ENCODE measurements at regions not wholly inside any gene's neighbourhood (a gene's known extent, or its start where the extent isn't known, plus 50 kb on each side); places are given as distances from the start of the nearest gene placed in this dataset.
"Not testable (repeated sequence)": the region's sequence is repeated elsewhere in the genome, so short reads cannot be mapped to it uniquely, and the experiment has no call there.

- no peak for ATAC-seq (replicated peaks in 6 of 8)
- WGBS, 10 experiments: 17 to 95% (median 61%) methylated on average over 1 to 5 of the region's 5 CpGs; no CpG with 5 or more reads in 1 of the 10 experiments
- in situ Hi-C loops (cut with MboI; ENCODE audit: low pct_unique_long_range_greater_than_20kb in 2 of 9, low sequenced_read_pairs in 9 of 9, unreplicated experiment in 9 of 9): no loop called here
- H3K4me3 ChIP-seq: no peak overlapping the region
- peaks cover 0 to 2% of the 10 kb centered on the region in 2 donors for H3K4me1 ChIP-seq (replicated peaks in 1 of 2)
- no peak overlapping the region for H3K27ac ChIP-seq
Measured at GRCh38 chr4:38526412-38526811, 137.6 kb upstream of the KLF3 start.

DNA sequence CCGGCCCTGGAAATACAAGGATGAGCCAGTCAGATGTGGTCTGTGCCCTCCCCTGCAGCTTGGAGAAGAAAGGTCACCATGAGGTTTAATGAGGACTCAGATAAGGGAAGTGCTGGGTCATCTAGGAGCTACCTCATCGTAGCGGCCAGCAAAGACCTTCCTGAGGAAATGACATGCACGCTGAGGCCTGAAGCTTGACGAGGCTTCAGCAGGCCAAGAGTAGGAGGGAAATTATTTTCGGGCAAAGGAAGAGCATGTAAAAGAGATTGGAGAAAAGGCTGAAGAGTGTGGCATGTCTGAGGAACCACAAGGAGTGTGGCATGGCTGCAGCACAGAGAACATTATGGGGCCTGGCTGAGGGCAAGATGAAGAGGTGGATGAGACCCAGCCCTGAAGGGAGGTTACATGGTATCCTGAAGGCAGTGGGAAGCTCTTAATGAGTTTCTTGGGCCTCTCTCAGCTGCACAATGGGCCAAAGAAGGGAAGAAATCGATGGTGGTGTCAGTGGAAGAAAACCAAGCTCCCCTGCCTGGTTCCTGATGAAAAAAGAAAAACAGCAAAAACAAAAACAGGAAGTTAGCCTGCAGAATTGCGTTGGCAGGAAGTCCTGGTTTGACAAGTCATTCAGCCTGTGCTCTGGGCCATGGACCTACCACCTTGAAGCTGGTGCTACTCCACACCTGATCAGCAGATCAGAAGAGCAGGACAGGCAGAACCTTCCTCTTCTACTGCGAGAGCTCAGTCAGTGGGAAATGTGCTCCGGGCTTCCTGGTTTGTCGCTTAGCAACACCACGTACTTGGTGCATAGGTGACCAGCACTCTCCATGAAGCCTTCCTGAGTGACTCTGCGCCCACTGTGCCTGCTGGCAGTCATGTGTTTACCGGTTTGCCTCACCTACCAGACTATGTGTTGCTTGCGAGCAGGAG lies 134.5 kb upstream of the KLF3 start:
- in situ Hi-C loops (cut with MboI; ENCODE audit: low pct_unique_long_range_greater_than_20kb in 2 of 9, low sequenced_read_pairs in 9 of 9, unreplicated experiment in 9 of 9): no loop called here
- peaks cover 0 to 13% of the 10 kb centered on the region in 2 donors for H3K4me1 ChIP-seq (replicated peaks in 1 of 2)
- ATAC-seq (replicated peaks in 6 of 8): peak in 2 of 8 experiments; percentile 25 to 36
- 59 to 100% (median 86%) methylated on average over 1 to 13 of the region's 15 CpGs for WGBS, 10 experiments
- H3K27ac ChIP-seq: no peak overlapping the region
- H3K4me3 ChIP-seq: no peak overlapping the region

GRCh38 chr4:38530486-38530885 lies 133.5 kb upstream of the KLF3 start:
- WGBS, 10 experiments: 17 to 100% (median 59%) methylated on average over 1 of the region's 1 CpG; no CpG with 5 or more reads in 2 of the 10 experiments
- ATAC-seq (replicated peaks in 6 of 8): no peak
- Histone ChIP-seq H3K4me3 (no peak overlapping the region), H3K4me1 (replicated peaks in 1 of 2) (peaks cover 0 to 13% of the 10 kb centered on the region in 2 donors), H3K27ac (no peak overlapping the region)
- in situ Hi-C loops (cut with MboI; ENCODE audit: low pct_unique_long_range_greater_than_20kb in 2 of 9, low sequenced_read_pairs in 9 of 9, unreplicated experiment in 9 of 9): no loop called here

DNA sequence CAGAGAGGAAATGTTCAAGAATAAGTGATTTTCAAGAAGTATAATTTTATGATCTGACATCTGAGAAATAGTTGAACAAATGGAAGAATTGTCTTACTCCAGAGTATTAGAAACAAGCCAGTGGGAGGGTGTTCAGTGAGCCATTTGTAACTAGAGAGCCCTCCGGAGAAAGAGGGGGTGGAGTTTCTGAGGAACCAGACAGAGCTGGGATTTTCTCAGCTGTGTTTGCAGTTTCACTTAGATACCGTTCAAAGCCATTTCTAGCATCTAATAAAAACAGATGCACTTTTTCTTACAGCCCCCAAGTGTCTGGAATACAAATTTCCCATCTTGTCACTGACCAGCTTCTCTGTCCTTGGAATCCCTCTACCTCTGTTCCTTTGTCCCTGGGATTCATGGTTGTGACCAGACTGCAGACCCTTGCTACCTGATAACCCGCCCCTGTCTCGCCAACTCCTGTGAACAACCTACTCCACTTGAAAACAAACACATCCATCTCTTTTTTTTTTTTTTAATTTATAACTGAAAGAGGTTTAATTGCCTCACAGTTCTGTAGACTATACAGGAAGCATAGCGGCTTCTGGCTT lies 132.8 kb upstream of the KLF3 start:
- Histone ChIP-seq H3K4me1 (replicated peaks in 1 of 2) (peaks cover 0 to 13% of the 10 kb centered on the region in 2 donors), H3K4me3 (no peak overlapping the region), H3K27ac (no peak overlapping the region)
- 40 to 70% (median 63%) methylated on average over 2 to 5 of the region's 5 CpGs; no CpG with 5 or more reads in 2 of the 10 experiments for WGBS, 10 experiments
- in situ Hi-C loops (cut with MboI; ENCODE audit: low pct_unique_long_range_greater_than_20kb in 2 of 9, low sequenced_read_pairs in 9 of 9, unreplicated experiment in 9 of 9): no loop called here
- ATAC-seq (replicated peaks in 6 of 8): peak; percentile 62 to 93 (median 74)

DNA sequence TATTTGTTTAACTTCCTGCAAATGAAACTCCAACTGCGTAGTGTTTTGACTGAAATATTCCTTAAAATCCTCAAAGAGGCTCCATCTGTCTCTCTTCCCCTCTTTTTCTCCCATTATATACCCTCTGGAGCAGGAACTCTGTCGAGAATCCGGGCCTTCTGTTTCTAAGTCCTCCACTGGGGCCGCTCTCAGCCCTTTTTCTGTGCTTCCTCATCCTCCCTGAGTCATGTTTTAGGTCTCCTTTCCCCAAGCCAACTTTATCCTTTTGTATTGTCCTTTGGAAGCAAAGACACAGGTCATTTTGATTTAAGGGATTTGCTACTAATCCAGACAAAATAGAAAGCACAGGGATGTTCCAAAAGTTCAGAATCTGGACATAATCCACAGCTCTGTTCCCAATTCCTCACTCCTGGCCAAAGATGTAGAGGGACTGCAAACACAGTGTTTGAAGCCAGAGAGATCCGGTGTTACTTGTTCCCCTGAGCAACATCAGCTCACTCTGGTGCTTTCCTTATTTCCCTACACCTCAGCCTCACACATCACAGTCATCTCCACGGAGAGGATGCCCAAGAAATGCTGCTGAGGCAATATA lies 131.0 kb upstream of the KLF3 start:
- ATAC-seq (replicated peaks in 6 of 8): peak in 1 of 8 experiments; percentile 48
- Histone ChIP-seq H3K4me1 (replicated peaks in 1 of 2) (peaks cover 0 to 13% of the 10 kb centered on the region in 2 donors), H3K27ac (no peak overlapping the region), H3K4me3 (no peak overlapping the region)
- in situ Hi-C loops (cut with MboI; ENCODE audit: low pct_unique_long_range_greater_than_20kb in 2 of 9, low sequenced_read_pairs in 9 of 9, unreplicated experiment in 9 of 9): no loop called here
- 27 to 100% (median 82%) methylated on average over 1 to 6 of the region's 6 CpGs for WGBS, 10 experiments

DNA sequence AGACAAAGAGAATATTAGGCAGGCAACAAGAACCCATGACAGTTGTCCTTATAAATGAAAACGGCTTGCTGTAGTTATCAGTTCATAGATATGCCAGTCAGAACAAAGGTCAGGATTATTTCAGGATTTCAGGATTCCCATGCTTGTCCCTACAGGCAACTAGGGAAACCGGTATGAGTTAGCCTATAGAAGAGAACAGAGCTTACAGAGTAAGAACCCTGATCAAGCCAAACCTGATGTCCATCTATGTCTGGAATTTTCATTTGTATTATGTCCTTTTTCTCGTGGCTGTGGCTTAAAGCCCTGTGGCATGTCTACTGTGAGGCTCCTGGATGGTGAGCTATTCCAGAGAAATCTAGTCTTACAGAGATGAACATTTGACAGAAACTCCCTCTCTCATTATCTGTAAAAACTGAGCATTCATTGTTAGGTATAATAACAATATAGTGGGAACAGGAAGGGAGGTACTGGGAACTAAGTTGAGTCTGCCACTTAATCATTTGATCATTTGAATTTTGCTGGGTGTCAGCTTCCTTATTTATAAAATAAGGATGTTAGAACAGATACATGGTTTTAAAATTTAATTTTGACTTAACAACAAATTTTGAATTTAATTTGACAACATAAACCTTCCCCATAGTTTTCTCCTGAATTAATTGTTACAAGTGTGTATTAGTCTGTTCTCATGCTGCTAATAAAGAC lies 129.5 kb upstream of the KLF3 start:
- in situ Hi-C loops (cut with MboI; ENCODE audit: low pct_unique_long_range_greater_than_20kb in 2 of 9, low sequenced_read_pairs in 9 of 9, unreplicated experiment in 9 of 9): no loop called here

GRCh38 chr4:38535071-38535470 lies 128.9 kb upstream of the KLF3 start:
- in situ Hi-C loops (cut with MboI; ENCODE audit: low pct_unique_long_range_greater_than_20kb in 2 of 9, low sequenced_read_pairs in 9 of 9, unreplicated experiment in 9 of 9); H3K4me3 ChIP-seq; H3K27ac ChIP-seq; ATAC-seq (replicated peaks in 6 of 8): not testable (repeated sequence)
- 50 to 100% (median 100%) methylated on average over 1 of the region's 1 CpG; no CpG with 5 or more reads in 7 of the 10 experiments for WGBS, 10 experiments
- peaks cover 0 to 13% of the 10 kb centered on the region in 2 donors for H3K4me1 ChIP-seq (replicated peaks in 1 of 2)

More for the DNA sequence above, 129.5 kb upstream of the KLF3 start:
- WGBS, 10 experiments: 24 to 95% (median 71%) methylated on average over 1 to 3 of the region's 3 CpGs
- no peak for ATAC-seq (replicated peaks in 6 of 8)
- Histone ChIP-seq H3K4me3 (no peak overlapping the region), H3K27ac (no peak overlapping the region), H3K4me1 (replicated peaks in 1 of 2) (peaks cover 0 to 13% of the 10 kb centered on the region in 2 donors)

GRCh38 chr4:38535717-38536116 lies 128.3 kb upstream of the KLF3 start:
- H3K4me1 ChIP-seq (replicated peaks in 1 of 2): peaks cover 0 to 13% of the 10 kb centered on the region in 2 donors
- WGBS, 10 experiments: 40 to 100% (median 100%) methylated on average over 1 to 3 of the region's 5 CpGs; no CpG with 5 or more reads in 3 of the 10 experiments
- no peak overlapping the region for H3K4me3 ChIP-seq
- ATAC-seq (replicated peaks in 6 of 8): peak in 1 of 8 experiments; percentile 51
- in situ Hi-C loops (cut with MboI; ENCODE audit: low pct_unique_long_range_greater_than_20kb in 2 of 9, low sequenced_read_pairs in 9 of 9, unreplicated experiment in 9 of 9): no loop called here
- H3K27ac ChIP-seq: no peak overlapping the region

DNA sequence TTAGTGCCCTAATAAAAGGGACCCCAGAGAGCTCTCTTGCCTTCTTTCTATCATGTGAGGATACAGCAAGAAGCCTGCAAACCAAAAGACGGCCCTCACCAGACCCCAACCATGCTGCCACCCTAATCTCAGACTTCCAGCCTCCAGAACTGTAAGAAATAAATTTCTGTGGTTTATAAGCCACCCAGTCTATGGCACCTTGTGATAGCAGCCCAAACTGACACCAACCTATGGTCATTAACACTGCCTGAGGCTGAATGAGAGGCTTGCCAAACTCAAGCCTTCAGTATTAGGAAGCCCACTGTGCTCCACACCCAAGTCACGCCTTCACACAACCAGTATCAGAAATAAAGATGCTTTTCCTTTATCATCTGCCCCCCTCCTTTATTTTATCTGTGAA lies 127.3 kb upstream of the KLF3 start:
- Histone ChIP-seq H3K4me3 (no peak overlapping the region), H3K4me1 (replicated peaks in 1 of 2) (peaks cover 0 to 7% of the 10 kb centered on the region in 2 donors), H3K27ac (no peak overlapping the region)
- 20 to 100% (median 83%) methylated on average over 1 to 2 of the region's 2 CpGs; no CpG with 5 or more reads in 4 of the 10 experiments for WGBS, 10 experiments
- no peak for ATAC-seq (replicated peaks in 6 of 8)
- in situ Hi-C loops (cut with MboI; ENCODE audit: low pct_unique_long_range_greater_than_20kb in 2 of 9, low sequenced_read_pairs in 9 of 9, unreplicated experiment in 9 of 9): no loop called here

DNA sequence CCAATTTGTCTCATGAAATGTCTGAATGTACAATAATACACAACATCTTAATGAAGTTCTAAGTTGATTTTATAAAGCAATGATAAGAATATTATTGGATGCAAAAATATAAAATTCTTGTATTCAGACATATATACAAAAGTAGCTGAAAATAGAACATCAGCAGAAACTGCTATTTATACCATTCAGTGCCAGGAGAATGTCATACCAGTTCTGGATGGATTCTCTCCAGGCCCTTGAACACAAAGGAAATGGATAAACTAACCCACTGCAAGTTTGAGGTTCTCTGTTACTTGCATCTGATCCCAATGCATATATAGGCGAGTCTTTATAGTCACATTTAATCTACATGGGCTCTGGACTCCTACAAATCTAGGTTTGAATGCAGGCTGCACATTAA lies 126.3 kb upstream of the KLF3 start:
- WGBS, 10 experiments: 71 to 100% (median 90%) methylated on average over 1 of the region's 1 CpG; no CpG with 5 or more reads in 3 of the 10 experiments
- Histone ChIP-seq H3K27ac (no peak overlapping the region), H3K4me1 (replicated peaks in 1 of 2) (no peaks in the 10 kb centered on the region), H3K4me3 (no peak overlapping the region)
- ATAC-seq (replicated peaks in 6 of 8): no peak
- in situ Hi-C loops (cut with MboI; ENCODE audit: low pct_unique_long_range_greater_than_20kb in 2 of 9, low sequenced_read_pairs in 9 of 9, unreplicated experiment in 9 of 9): no loop called here

DNA sequence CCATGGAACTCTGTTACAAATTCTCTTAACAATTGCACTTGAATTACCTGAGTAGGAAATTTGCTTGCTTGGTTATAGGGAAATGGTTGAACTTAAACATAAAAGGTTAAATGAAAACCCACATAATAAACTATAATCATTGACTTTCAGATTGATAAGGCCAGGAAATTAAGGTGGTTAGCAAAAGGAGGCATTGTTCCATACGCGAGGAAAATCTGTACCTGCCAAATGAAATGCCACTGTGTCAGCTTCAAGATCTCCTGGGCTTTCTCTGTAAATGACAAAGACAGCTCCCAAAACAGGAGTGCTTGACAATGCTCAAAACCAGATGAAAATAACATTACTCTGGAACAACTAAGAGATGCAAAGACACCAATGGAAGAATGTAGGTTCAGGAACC lies 125.5 kb upstream of the KLF3 start:
- no peak overlapping the region for H3K27ac ChIP-seq
- no peak overlapping the region for H3K4me3 ChIP-seq
- whole genome bisulfite sequencing, 10 experiments: 75 to 100% (median 89%) methylated on average over 1 to 2 of the region's 2 CpGs; no CpG with 5 or more reads in 1 of the 10 experiments
- in situ Hi-C loops (cut with MboI; ENCODE audit: low pct_unique_long_range_greater_than_20kb in 2 of 9, low sequenced_read_pairs in 9 of 9, unreplicated experiment in 9 of 9): no loop called here
- no peak for ATAC-seq (replicated peaks in 6 of 8)
- no peaks in the 10 kb centered on the region for H3K4me1 ChIP-seq (replicated peaks in 1 of 2)

- in situ Hi-C loops (cut with MboI; ENCODE audit: low pct_unique_long_range_greater_than_20kb in 2 of 9, low sequenced_read_pairs in 9 of 9, unreplicated experiment in 9 of 9): no loop called here
- Histone ChIP-seq H3K27ac (no peak overlapping the region), H3K4me3 (no peak overlapping the region), H3K4me1 (replicated peaks in 1 of 2) (no peaks in the 10 kb centered on the region)
- 72 to 100% (median 96%) methylated on average over 1 to 4 of the region's 4 CpGs; no CpG with 5 or more reads in 1 of the 10 experiments for WGBS, 10 experiments
- ATAC-seq (replicated peaks in 6 of 8): no peak
Measured at GRCh38 chr4:38539501-38539900, 124.5 kb upstream of the KLF3 start.
